Keratinocyte (primary cell): ENCODE measurements at regions not wholly inside any gene's neighbourhood (a gene's known extent, or its start where the extent isn't known, plus 50 kb on each side); places are given as distances from the start of the nearest gene placed in this dataset.

Experiments used
- DNase-seq: peaks from one replicate; pipeline ENCODE4 v3.0.0-alpha.2; 2011; ENCODE audit warnings: low read depth, missing footprints, low spot score
- FAIRE-seq: peaks from 2 replicates; lab custom pipeline; 2011; peaks lifted over from hg19 to GRCh38; lab: Jason Lieb, UNC
- H2AFZ ChIP-seq: 2 replicates; pipeline ENCODE4 v1.6.0; 2012; ENCODE audit warnings: low read length, control low read depth, inconsistent platforms; ENCODE audit not compliant: control insufficient read depth
- H3K27ac ChIP-seq: 2 replicates; pipeline ENCODE4 v1.5.1; 2011; ENCODE audit warnings: low read length; ENCODE audit not compliant: control insufficient read depth, insufficient read depth
- H3K27me3 ChIP-seq: 3 replicates; pipeline ENCODE4 v1.6.0; 2011; ENCODE audit warnings: low read length; ENCODE audit not compliant: control insufficient read depth, insufficient read depth; ENCODE audit errors: extremely low read depth
- H3K36me3 ChIP-seq, 2 experiments: 2 replicates in 1 of 2; 3 replicates in 1 of 2; pipeline ENCODE4 v1.5.1; 2011; ENCODE audit warnings: low read length in 2 of 2, mild to moderate bottlenecking in 1 of 2; ENCODE audit not compliant: control insufficient read depth in 2 of 2, insufficient read depth in 2 of 2; ENCODE audit errors: extremely low read depth in 1 of 2
- H3K4me1 ChIP-seq: 3 replicates; pipeline ENCODE4 v1.5.1; 2011; ENCODE audit warnings: low read length; ENCODE audit not compliant: control insufficient read depth, insufficient read depth; ENCODE audit errors: extremely low read depth
- H3K4me2 ChIP-seq: 3 replicates; pipeline ENCODE4 v1.6.0; 2011; ENCODE audit warnings: low read depth, low read length; ENCODE audit not compliant: control insufficient read depth, insufficient read depth; ENCODE audit errors: extremely low read depth
- H3K4me3 ChIP-seq, 3 experiments: fragments of 200-600 bp in 1 of 3; sonication (generic) in 1 of 3; 2 replicates in 2 of 3; 3 replicates in 1 of 3; pipeline ENCODE4 v1.5.1; 2011 to 2016; ENCODE audit warnings: low read length in 3 of 3, mild to moderate bottlenecking in 3 of 3, control low read depth in 2 of 3, inconsistent platforms in 1 of 3, low read depth in 1 of 3, mixed read lengths in 1 of 3, mixed run types in 1 of 3, moderate library complexity in 1 of 3; ENCODE audit not compliant: control insufficient read depth in 2 of 3, insufficient read depth in 2 of 3; ENCODE audit errors: extremely low read depth in 1 of 3
- H3K79me2 ChIP-seq: 2 replicates; pipeline ENCODE4 v1.6.0; 2012; ENCODE audit warnings: low read length; ENCODE audit not compliant: control insufficient read depth, insufficient read depth
- H3K9ac ChIP-seq: 3 replicates; pipeline ENCODE4 v1.6.0; 2011; ENCODE audit warnings: low read length; ENCODE audit not compliant: control insufficient read depth, insufficient read depth; ENCODE audit errors: extremely low read depth
- H3K9me1 ChIP-seq: 3 replicates; pipeline ENCODE4 v1.6.0; 2011; ENCODE audit warnings: low read length; ENCODE audit not compliant: control insufficient read depth, insufficient read depth; ENCODE audit errors: extremely low read depth
- H3K9me3 ChIP-seq: 2 replicates; pipeline ENCODE4 v1.5.1; 2012; ENCODE audit warnings: low read depth, low read length; ENCODE audit not compliant: control insufficient read depth
- H4K20me1 ChIP-seq: 3 replicates; pipeline ENCODE4 v1.6.0; 2011; ENCODE audit warnings: low read length; ENCODE audit not compliant: control insufficient read depth, insufficient read depth; ENCODE audit errors: extremely low read depth
- CTCF ChIP-seq, 3 experiments: IDR thresholded peaks in 1 of 3; conservative IDR thresholded peaks in 1 of 3; optimal IDR thresholded peaks in 1 of 3; 2 replicates in 2 of 3; 3 replicates in 1 of 3; pipeline versions ENCODE3 to v1.5.1; 2011; ENCODE audit warnings: low read length in 3 of 3, mild to moderate bottlenecking in 3 of 3, moderate library complexity in 2 of 3, control low read depth in 1 of 3, inconsistent platforms in 1 of 3; ENCODE audit not compliant: insufficient read depth in 2 of 3; ENCODE audit errors: extremely low read depth in 1 of 3
- EZH2 ChIP-seq: IDR thresholded peaks from one replicate; pipeline ENCODE4 v1.6.1; 2012; ENCODE audit warnings: inconsistent platforms, mild to moderate bottlenecking, low read length, moderate library complexity
- dilution Hi-C: fragments of 300-500 bp; cut with MboI; formaldehyde crosslinking; loops from one replicate; pipeline ENCODE4 v1.7.0; 2020; ENCODE audit warnings: low sequenced_read_pairs; ENCODE audit not compliant: extremely low pct_ligation_motif_present

- no peak for FAIRE-seq
- no peak for DNase-seq
Observed at GRCh38 chr7:156003220-156004162, 191.2 kb upstream of the SHH start.

GRCh38 chr7:156002362-156003066 lies 190.3 kb upstream of the SHH start:
- peaks cover 5% of the 10 kb centered on the region for H3K27me3 ChIP-seq
- H3K9me3 ChIP-seq: no peaks in the 10 kb centered on the region
- H3K4me3 ChIP-seq: no peak overlapping the region
- no peak overlapping the region for H2AFZ ChIP-seq
- H3K4me2 ChIP-seq: no peak overlapping the region
- H3K79me2 ChIP-seq: no peaks in the 10 kb centered on the region
- TF ChIP-seq EZH2 (no peak), CTCF (optimal IDR thresholded peaks at IDR 0.05 in 1 of 3, IDR thresholded peaks at IDR 0.05 in 1 of 3, conservative IDR thresholded peaks at IDR 0.05 in 1 of 3; ENCODE audit: extremely low read depth in 1 of 3, insufficient read depth in 2 of 3, low read length in 3 of 3) (no peak)
- no peaks in the 10 kb centered on the region for H4K20me1 ChIP-seq
- FAIRE-seq (no peak), DNase-seq (no peak)
- peaks cover 4% of the 10 kb centered on the region for H3K4me1 ChIP-seq
- no peak overlapping the region for H3K27ac ChIP-seq
- no peak overlapping the region for H3K9ac ChIP-seq
- no peaks in the 10 kb centered on the region for H3K36me3 ChIP-seq
- dilution Hi-C loops: no loop called here
- no peaks in the 10 kb centered on the region for H3K9me1 ChIP-seq

More at GRCh38 chr7:156003220-156004162, 191.2 kb upstream of the SHH start:
- no peaks in the 10 kb centered on the region for H3K9me3 ChIP-seq
- no peaks in the 10 kb centered on the region for H3K4me1 ChIP-seq
- H3K79me2 ChIP-seq: no peaks in the 10 kb centered on the region
- no peak overlapping the region for H3K4me3 ChIP-seq
- H4K20me1 ChIP-seq: no peaks in the 10 kb centered on the region
- H3K4me2 ChIP-seq: no peak overlapping the region
- no peaks in the 10 kb centered on the region for H3K9me1 ChIP-seq
- no peak overlapping the region for H3K9ac ChIP-seq
- no peaks in the 10 kb centered on the region for H3K27me3 ChIP-seq
- no peaks in the 10 kb centered on the region for H3K36me3 ChIP-seq
- no peak overlapping the region for H3K27ac ChIP-seq
- TF ChIP-seq EZH2 (no peak), CTCF (optimal IDR thresholded peaks at IDR 0.05 in 1 of 3, IDR thresholded peaks at IDR 0.05 in 1 of 3, conservative IDR thresholded peaks at IDR 0.05 in 1 of 3; ENCODE audit: extremely low read depth in 1 of 3, insufficient read depth in 2 of 3, low read length in 3 of 3) (no peak)
- no peak overlapping the region for H2AFZ ChIP-seq
- dilution Hi-C loops: no loop called here
